ENCODE measurements at regions not wholly inside any gene's neighbourhood (a gene's known extent, or its start where the extent isn't known, plus 50 kb on each side); places are given as distances from the start of the nearest gene placed in this dataset.

DNA sequence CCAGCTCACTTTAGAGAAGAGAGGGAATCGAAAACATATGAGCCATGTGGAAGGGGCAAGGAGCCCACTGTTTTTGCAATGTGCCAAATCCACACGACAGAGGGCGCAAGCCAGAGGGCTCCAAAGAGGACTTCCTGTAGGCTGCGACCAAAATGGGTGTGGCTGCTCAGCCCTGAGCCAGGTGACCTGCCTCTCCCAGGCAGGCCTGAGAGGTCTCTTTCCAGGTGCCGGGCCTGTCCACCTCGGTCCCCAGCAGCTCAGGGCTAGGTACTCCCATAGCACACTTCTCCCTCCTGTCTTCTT lies 153.8 kb downstream of the TTC32 start:
- TF ChIP-seq POLR2AphosphoS5 (IDR thresholded peaks at IDR 0.05; ENCODE audit: low read depth, low read length) (no peak), TAF1 (IDR thresholded peaks at IDR 0.05; ENCODE audit: borderline replicate concordance, insufficient read depth, low read length) (no peak), SIN3A (IDR thresholded peaks at IDR 0.05; ENCODE audit: borderline replicate concordance, insufficient read depth, low read length) (no peak), FOXP2 (optimal IDR thresholded peaks at IDR 0.05; ENCODE audit: borderline replicate concordance, extremely low read depth, extremely low read length, insufficient read depth) (no peak)
- TF ChIP-seq, protein P1, sequence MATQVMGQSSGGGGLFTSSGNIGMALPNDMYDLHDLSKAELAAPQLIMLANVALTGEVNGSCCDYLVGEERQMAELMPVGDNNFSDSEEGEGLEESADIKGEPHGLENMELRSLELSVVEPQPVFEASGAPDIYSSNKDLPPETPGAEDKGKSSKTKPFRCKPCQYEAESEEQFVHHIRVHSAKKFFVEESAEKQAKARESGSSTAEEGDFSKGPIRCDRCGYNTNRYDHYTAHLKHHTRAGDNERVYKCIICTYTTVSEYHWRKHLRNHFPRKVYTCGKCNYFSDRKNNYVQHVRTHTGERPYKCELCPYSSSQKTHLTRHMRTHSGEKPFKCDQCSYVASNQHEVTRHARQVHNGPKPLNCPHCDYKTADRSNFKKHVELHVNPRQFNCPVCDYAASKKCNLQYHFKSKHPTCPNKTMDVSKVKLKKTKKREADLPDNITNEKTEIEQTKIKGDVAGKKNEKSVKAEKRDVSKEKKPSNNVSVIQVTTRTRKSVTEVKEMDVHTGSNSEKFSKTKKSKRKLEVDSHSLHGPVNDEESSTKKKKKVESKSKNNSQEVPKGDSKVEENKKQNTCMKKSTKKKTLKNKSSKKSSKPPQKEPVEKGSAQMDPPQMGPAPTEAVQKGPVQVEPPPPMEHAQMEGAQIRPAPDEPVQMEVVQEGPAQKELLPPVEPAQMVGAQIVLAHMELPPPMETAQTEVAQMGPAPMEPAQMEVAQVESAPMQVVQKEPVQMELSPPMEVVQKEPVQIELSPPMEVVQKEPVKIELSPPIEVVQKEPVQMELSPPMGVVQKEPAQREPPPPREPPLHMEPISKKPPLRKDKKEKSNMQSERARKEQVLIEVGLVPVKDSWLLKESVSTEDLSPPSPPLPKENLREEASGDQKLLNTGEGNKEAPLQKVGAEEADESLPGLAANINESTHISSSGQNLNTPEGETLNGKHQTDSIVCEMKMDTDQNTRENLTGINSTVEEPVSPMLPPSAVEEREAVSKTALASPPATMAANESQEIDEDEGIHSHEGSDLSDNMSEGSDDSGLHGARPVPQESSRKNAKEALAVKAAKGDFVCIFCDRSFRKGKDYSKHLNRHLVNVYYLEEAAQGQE (IDR thresholded peaks at IDR 0.05; ENCODE audit: insufficient read depth in 1 of 2, low read depth in 2 of 2, low read length in 2 of 2) = no peak

All from PFSK-1 (cell line).